Body of pancreas (tissue), 4 donors: ENCODE measurements at regions not wholly inside any gene's neighbourhood (a gene's known extent, or its start where the extent isn't known, plus 50 kb on each side); places are given as distances from the start of the nearest gene placed in this dataset.

Source experiments
- ATAC-seq: fragments of 150-250 bp; one replicate; pipeline ENCODE4 v1.9.1; 2016
- DNase-seq, 4 donors: peaks; one replicate each; pipeline ENCODE4 v3.0.0-alpha.2; 2019
- H3K27ac ChIP-seq, 4 donors: fragments of 200-600 bp; sonication (generic); 1 replicate in 3 of 4; 2 replicates in 1 of 4; pipeline versions ENCODE4 v1.5.1 to v1.6.1; 2016 to 2019; ENCODE audit warnings: mild to moderate bottlenecking in 1 of 4, mixed read lengths in 1 of 4, moderate library complexity in 1 of 4
- H3K27me3 ChIP-seq, 2 donors: fragments of 200-600 bp; sonication (generic); one replicate each; pipeline ENCODE4 v1.6.0; 2016; ENCODE audit warnings: mild to moderate bottlenecking in 1 of 2
- H3K36me3 ChIP-seq, 2 donors: fragments of 200-600 bp; sonication (generic); replicated peaks in 1 of 2; 2 replicates each; pipeline ENCODE4 v1.5.1; 2016; ENCODE audit warnings: low read depth in 2 of 2; ENCODE audit not compliant: insufficient read depth in 1 of 2
- H3K4me1 ChIP-seq: fragments of 200-600 bp; sonication (generic); one replicate; pipeline ENCODE4 v1.6.0; 2016
- H3K4me3 ChIP-seq, 2 donors: fragments of 200-600 bp; sonication (generic); 1 replicate in 1 of 2; 2 replicates in 1 of 2; pipeline ENCODE4 v1.5.1; 2016 to 2019
- H3K9me3 ChIP-seq, 3 donors: fragments of 200-600 bp; sonication (generic); 1 replicate in 2 of 3; 2 replicates in 1 of 3; pipeline ENCODE4 v1.5.1; 2016
- CTCF ChIP-seq, 7 experiments: fragments of 450-650 bp in 4 of 7; fragments of 200-600 bp in 3 of 7; sonication (generic) in 3 of 7; IDR thresholded peaks; one replicate each; pipeline ENCODE4 v1.5.1; 2016 to 2019; ENCODE audit warnings: antibody characterized with exemption in 7 of 7
- POLR2A ChIP-seq, 3 donors: fragments of 450-650 bp; IDR thresholded peaks; one replicate each; pipeline ENCODE4 v1.6.1; 2016; ENCODE audit warnings: antibody characterized with exemption in 3 of 3, mild to moderate bottlenecking in 2 of 3
- WGBS, 2 donors: methylation state at CpG; one replicate each; pipeline ENCODE4 v1.1.5; 2017; 5-methylcytosine and 5-hydroxymethylcytosine counted together
- intact Hi-C: fragments of 100-400 bp; cut with DNase I; formaldehyde crosslinking; loops from one replicate; pipeline ENCODE4 v1.15.1; 2023

DNA sequence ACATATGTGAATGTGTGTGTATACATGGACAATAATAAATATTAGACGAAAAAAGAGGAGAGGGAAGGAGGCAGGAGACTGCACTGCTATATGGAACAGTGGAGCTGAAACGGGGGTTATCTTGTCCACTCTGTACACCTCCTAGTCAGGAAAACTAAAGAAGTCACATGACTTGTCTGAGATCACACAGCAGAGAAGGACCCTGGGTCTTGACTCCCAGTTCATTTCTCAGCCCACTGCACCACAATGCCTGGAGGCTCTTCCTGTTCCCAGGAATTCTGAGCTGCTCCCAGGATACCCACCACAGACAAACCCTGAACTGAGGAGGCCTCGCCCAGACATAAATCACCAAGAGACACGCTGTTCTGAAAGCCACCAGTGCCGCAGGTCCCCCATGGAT lies 349.6 kb downstream of the CTTN start:
- DNase-seq (no peak), ATAC-seq (no peak)
- no peaks in the 10 kb centered on the region for H3K36me3 ChIP-seq
- intact Hi-C loops, result no loop called here
- peaks cover 4% of the 10 kb centered on the region for H3K4me1 ChIP-seq
- no peak overlapping the region for H3K27ac ChIP-seq
- TF ChIP-seq CTCF (IDR thresholded peaks at IDR 0.05) (no peak), POLR2A (IDR thresholded peaks at IDR 0.05) (no peak)
- no peaks in the 10 kb centered on the region for H3K27me3 ChIP-seq
- 86 to 91% methylated on average over 5 of the region's 5 CpGs for WGBS, 2 donors
- H3K9me3 ChIP-seq, result peaks cover 0 to 16% (median 0%) of the 10 kb centered on the region in 3 donors
- no peak overlapping the region for H3K4me3 ChIP-seq

GRCh38 chr11:70751142-70751734 lies 352.9 kb downstream of the CTTN start:
- WGBS, 2 donors, result 81 to 83% methylated on average over 4 of the region's 4 CpGs
- H3K4me1 ChIP-seq, result no peaks in the 10 kb centered on the region
- H3K4me3 ChIP-seq, result no peak overlapping the region
- no peak for DNase-seq
- no peaks in the 10 kb centered on the region for H3K36me3 ChIP-seq
- ATAC-seq, result no peak
- H3K27me3 ChIP-seq, result no peaks in the 10 kb centered on the region
- peaks cover 0 to 16% (median 0%) of the 10 kb centered on the region in 3 donors for H3K9me3 ChIP-seq
- intact Hi-C loops, result loop anchor here (10.0 kb wide), 1 partner anchor 286 kb away; no protein-coding TSS in a partner anchor
- TF ChIP-seq CTCF (IDR thresholded peaks at IDR 0.05), result no peak
- TF ChIP-seq POLR2A (IDR thresholded peaks at IDR 0.05), result no peak
- H3K27ac ChIP-seq, result no peak overlapping the region

DNA sequence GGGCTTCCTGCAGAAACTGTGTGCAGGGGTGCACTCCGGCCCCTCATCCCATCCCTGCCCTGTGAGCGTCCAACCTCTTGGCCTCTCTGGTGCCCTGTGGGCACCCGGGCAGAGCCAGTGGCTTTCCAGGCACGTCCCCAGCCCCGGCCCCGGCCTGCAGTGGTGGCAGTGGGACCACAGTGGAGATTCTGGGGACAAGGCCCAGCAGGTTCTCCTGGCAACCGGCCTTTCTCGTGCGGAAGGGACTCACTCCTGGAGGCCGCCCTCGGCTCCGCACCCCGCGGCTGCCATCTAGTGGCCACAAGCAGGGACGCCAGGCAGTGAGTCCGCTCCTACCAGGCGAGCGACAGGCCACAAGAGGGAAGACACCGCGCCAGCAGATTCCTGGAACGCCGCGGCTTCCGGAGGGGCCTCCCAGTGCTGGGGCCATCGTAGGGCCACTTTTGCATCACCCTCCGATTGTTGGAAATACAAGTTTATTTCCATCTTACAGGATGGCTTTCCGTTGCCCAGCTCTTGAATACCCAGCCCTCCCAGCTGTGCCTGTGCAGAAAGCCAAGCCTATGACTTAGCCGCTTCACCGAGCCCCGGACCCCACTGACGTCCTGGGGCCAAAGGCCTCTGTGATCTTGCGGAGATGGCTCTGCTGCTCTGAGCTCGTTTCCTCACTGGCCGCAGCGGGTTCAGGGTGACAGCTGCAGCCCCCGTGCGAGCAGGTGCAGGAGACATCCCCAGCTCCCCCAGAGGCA lies 357.3 kb downstream of the CTTN start:
- ATAC-seq, result peak; percentile 74
- intact Hi-C loops, result loop anchor here (10.0 kb wide), 1 partner anchor 291 kb away; no protein-coding TSS in a partner anchor

GRCh38 chr11:70756341-70756740 lies 358.0 kb downstream of the CTTN start:
- ATAC-seq, result no peak
- H3K27me3 ChIP-seq, result no peaks in the 10 kb centered on the region
- WGBS, 2 donors, result 84 to 86% methylated on average over 6 to 8 of the region's 8 CpGs
- TF ChIP-seq CTCF (IDR thresholded peaks at IDR 0.05) (no peak), POLR2A (IDR thresholded peaks at IDR 0.05) (no peak)
- no peak overlapping the region for H3K27ac ChIP-seq
- intact Hi-C loops, result loop anchor here (10.0 kb wide), 1 partner anchor 292 kb away; no protein-coding TSS in a partner anchor
- H3K4me3 ChIP-seq, result no peak overlapping the region
- no peak for DNase-seq
- no peaks in the 10 kb centered on the region for H3K36me3 ChIP-seq
- no peaks in the 10 kb centered on the region for H3K4me1 ChIP-seq
- peaks cover 0 to under 1% (median 0%) of the 10 kb centered on the region in 3 donors for H3K9me3 ChIP-seq

More for the DNA sequence above, 357.3 kb downstream of the CTTN start:
- H3K36me3 ChIP-seq, result no peaks in the 10 kb centered on the region
- no peak overlapping the region for H3K27ac ChIP-seq
- TF ChIP-seq POLR2A (IDR thresholded peaks at IDR 0.05) (no peak), CTCF (IDR thresholded peaks at IDR 0.05) (peak; percentile 73 to 95 (median 85))
- no peaks in the 10 kb centered on the region for H3K27me3 ChIP-seq
- H3K9me3 ChIP-seq, result peaks cover 0 to 8% (median 0%) of the 10 kb centered on the region in 3 donors
- H3K4me1 ChIP-seq, result no peaks in the 10 kb centered on the region
- peak; percentile 66 to 72 (median 66) for DNase-seq
- H3K4me3 ChIP-seq, result no peak overlapping the region
- 33 to 73% methylated on average over 10 to 36 of the region's 37 CpGs for WGBS, 2 donors
